ENCODE measurements at regions not wholly inside any gene's neighbourhood (a gene's known extent, or its start where the extent isn't known, plus 50 kb on each side); places are given as distances from the start of the nearest gene placed in this dataset.

DNA sequence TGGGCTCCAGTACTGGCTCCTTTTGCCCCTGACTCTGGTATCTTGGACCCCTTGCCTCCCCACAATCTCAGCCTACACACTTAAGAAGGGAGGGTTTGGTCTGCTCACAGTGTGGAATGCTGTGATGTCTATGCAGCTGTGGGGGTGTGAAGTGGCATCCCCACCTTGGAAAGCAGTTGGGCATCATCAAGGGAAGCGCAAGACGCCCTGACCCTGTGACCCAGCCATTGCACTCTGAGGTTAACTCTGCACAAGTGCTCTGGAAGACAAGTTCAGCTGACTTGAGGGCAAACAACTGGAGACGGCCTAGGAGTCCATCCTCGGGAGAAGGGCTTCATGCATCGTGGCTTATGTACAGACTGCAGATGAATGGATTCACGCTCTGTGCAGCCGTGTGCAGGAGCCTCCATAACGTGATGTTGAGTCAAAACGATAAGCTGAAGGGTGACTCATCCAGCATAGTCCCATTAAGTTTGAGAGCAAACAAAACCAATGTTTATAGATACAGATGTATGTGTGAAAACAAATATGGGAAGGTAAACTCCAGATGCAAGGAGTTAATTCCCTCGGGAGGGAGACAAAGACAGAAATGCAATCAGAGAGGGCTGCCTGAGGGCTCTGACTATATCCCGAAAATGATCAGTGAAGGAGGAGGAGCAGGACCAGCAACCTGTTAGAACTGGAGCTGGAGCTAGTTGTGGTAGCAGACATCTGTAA, 86.8 kb downstream of the LSM3 start:
- TF ChIP-seq FOXP2 (optimal IDR thresholded peaks at IDR 0.05; ENCODE audit: control extremely low read depth, extremely low read length, insufficient read depth) = no peak
- no peak for TF ChIP-seq POLR2AphosphoS5 (IDR thresholded peaks at IDR 0.05; ENCODE audit: borderline replicate concordance, low read depth, low read length)
- no peak for TF ChIP-seq EZH2 (IDR thresholded peaks at IDR 0.05)

Measured in SK-N-MC (cell line).